BE2C (cell line): ENCODE measurements at regions not wholly inside any gene's neighbourhood (a gene's known extent, or its start where the extent isn't known, plus 50 kb on each side); places are given as distances from the start of the nearest gene placed in this dataset.

Source experiments
- DNase-seq: peaks from one replicate; pipeline ENCODE4 v3.0.0-alpha.2; 2020
- H3K27me3 ChIP-seq: fragments of 250-450 bp; sonication (Bioruptor Pico); 2 replicates; pipeline ENCODE4 v1.5.1; 2020; ENCODE audit warnings: mild to moderate bottlenecking
- H3K36me3 ChIP-seq: fragments of 250-450 bp; sonication (Bioruptor Pico); 2 replicates; pipeline ENCODE4 v1.5.1; 2020; ENCODE audit warnings: mild to moderate bottlenecking
- H3K4me1 ChIP-seq: fragments of 250-450 bp; sonication (Bioruptor Pico); 2 replicates; pipeline ENCODE4 v1.5.1; 2020
- H3K4me3 ChIP-seq: 2 replicates; pipeline ENCODE4 v1.5.1; 2011; ENCODE audit warnings: low read depth, low read length
- H3K9me3 ChIP-seq: fragments of 250-450 bp; sonication (Bioruptor Pico); 2 replicates; pipeline ENCODE4 v1.5.1; 2020
- TF ChIP-seq, protein P1 (sequence below): IDR thresholded peaks from 2 replicates; pipeline ENCODE4 v1.5.1; 2012; ENCODE audit warnings: mild to moderate bottlenecking, low read depth, low read length

DNA sequence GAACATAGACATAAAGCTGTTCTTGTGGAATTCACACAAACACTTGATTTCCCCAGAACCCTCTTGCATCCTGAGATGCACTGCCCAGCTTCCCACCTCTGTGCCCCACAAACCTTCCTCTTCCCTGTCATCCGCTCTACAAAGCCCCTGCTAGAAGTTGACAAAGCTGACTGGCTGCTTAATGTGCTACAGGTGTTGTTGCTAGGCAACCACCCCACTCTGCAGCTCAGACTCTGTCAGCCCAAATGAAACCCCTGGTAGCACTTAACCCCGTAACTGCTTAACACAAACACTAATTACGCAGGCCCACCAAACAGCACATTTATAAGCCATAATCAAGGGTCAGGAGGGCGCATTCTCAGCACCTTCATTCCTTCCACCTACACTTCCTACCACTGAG lies 172.0 kb upstream of the CADM1 start:
- H3K4me3 ChIP-seq: no peak overlapping the region
- H3K9me3 ChIP-seq: no peaks in the 10 kb centered on the region
- TF ChIP-seq, protein P1, sequence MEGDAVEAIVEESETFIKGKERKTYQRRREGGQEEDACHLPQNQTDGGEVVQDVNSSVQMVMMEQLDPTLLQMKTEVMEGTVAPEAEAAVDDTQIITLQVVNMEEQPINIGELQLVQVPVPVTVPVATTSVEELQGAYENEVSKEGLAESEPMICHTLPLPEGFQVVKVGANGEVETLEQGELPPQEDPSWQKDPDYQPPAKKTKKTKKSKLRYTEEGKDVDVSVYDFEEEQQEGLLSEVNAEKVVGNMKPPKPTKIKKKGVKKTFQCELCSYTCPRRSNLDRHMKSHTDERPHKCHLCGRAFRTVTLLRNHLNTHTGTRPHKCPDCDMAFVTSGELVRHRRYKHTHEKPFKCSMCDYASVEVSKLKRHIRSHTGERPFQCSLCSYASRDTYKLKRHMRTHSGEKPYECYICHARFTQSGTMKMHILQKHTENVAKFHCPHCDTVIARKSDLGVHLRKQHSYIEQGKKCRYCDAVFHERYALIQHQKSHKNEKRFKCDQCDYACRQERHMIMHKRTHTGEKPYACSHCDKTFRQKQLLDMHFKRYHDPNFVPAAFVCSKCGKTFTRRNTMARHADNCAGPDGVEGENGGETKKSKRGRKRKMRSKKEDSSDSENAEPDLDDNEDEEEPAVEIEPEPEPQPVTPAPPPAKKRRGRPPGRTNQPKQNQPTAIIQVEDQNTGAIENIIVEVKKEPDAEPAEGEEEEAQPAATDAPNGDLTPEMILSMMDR: no peak
- H3K4me1 ChIP-seq: peaks cover 30% of the 10 kb centered on the region
- H3K27me3 ChIP-seq: no peaks in the 10 kb centered on the region
- no peaks in the 10 kb centered on the region for H3K36me3 ChIP-seq
- no peak for DNase-seq

DNA sequence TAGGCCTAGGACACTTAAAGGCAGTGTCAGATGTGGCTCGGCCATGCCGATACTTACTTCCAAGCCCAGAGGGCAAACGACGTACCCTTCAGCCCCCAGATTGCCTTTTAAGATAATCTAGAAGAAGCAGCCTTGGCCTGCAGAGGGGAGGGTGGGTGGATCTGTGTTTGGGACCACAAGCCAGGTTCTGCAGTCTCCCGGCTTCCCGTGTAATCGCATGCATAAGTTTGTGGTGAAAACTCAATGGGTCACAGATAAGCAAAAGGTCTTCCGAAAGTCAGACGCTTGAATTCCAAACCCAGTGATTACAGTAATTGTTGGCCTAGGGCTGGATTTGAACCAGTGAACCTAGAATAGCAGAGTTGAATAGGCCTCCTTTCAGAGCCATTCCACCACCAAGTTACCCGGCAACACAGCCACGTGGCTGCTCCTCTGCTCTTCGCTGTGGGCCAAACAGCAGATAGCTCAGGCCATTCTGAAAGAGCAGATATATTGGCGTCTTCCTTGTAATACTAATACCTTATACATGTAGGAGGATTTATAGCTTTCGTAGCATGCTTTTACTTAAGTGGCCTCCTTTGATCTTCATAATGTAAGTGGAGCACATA lies 170.8 kb upstream of the CADM1 start:
- H3K27me3 ChIP-seq: no peaks in the 10 kb centered on the region
- H3K9me3 ChIP-seq: no peaks in the 10 kb centered on the region
- H3K4me3 ChIP-seq: no peak overlapping the region
- TF ChIP-seq, protein P1: no peak
- no peaks in the 10 kb centered on the region for H3K36me3 ChIP-seq
- no peak for DNase-seq
- peaks cover 38% of the 10 kb centered on the region for H3K4me1 ChIP-seq

DNA sequence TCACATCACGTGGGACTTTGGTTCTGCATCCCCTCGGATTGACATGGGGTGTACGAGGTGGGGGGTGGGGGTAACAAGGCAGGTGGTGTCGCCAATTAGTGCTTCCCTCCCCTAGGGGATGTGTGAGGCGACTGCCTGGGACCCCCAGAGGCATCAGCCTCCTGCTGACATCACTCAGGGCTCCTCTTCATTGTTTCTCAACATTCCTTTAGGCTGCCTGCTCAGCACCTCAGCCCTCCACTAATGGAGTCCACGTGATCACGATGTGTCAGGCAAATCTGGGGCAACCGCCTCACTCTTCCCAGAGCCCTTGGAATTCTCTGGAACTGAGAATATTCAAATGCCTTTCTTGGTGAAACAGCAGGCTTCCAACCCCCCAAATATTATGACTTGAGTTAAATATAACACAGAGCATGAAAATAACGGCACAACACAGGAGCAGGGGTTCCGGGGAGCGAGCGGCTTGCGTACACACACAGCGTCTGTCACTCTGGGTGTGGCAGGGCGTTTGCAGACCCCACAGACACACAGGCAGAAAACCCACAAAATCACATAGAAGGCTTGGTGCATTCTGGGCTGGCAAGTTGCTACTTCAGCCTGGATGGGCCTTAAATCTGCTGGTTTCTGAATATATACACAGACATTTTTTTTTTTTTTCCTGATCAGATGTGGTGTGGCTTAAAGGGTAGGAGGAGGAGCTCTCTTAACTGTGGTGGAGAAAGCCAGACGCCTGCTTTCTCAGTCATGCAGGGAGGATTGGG lies 170.1 kb upstream of the CADM1 start:
- peaks cover 44% of the 10 kb centered on the region for H3K4me1 ChIP-seq
- no peak overlapping the region for H3K4me3 ChIP-seq
- no peaks in the 10 kb centered on the region for H3K27me3 ChIP-seq
- no peaks in the 10 kb centered on the region for H3K9me3 ChIP-seq
- no peaks in the 10 kb centered on the region for H3K36me3 ChIP-seq
- DNase-seq: no peak
- TF ChIP-seq, protein P1: no peak

DNA sequence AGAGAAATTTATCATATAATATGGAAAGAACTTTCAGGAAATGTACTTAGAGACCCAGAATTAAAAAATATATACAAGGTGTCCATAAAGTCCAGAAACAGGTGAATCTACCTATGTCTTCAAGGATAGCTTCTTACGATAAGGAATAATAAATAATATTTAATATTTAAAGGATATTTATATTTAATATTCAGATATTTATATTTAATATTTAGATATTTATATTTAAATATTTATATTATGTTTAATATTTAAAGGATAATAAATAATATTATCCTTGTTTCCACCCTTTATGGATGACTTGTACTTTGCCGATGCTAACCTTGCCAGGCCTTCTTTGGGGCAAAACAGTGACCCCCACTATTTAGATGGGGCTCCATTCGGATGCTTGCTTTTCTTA lies 169.5 kb upstream of the CADM1 start:
- Histone ChIP-seq H3K4me3 (no peak overlapping the region), H3K9me3 (no peaks in the 10 kb centered on the region), H3K36me3 (no peaks in the 10 kb centered on the region), H3K4me1 (peaks cover 38% of the 10 kb centered on the region), H3K27me3 (no peaks in the 10 kb centered on the region)
- no peak for DNase-seq
- TF ChIP-seq, protein P1: no peak

DNA sequence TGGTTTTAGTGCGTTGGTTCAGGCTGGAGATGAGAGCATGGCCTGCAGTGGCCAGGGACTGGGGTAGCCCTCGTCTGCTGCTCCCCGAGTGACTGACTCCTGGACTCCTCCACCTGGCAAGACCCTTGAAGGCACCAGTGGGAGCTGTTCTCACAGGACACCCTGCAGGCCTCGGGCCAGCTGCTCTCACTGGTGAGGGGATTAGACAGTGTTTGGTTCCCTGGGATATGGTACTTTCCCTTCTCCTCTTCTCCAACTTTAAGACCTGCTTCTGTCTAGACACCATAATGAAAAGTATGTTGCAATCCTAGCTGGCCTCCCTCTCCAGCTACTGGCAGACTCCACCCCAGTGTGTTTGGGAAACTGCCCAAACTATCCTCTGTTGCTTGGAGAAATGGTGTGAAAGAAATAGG lies 168.8 kb upstream of the CADM1 start:
- Histone ChIP-seq H3K27me3 (no peaks in the 10 kb centered on the region), H3K4me1 (peaks cover 34% of the 10 kb centered on the region), H3K4me3 (no peak overlapping the region), H3K36me3 (no peaks in the 10 kb centered on the region), H3K9me3 (no peaks in the 10 kb centered on the region)
- TF ChIP-seq, protein P1: no peak
- no peak for DNase-seq

DNA sequence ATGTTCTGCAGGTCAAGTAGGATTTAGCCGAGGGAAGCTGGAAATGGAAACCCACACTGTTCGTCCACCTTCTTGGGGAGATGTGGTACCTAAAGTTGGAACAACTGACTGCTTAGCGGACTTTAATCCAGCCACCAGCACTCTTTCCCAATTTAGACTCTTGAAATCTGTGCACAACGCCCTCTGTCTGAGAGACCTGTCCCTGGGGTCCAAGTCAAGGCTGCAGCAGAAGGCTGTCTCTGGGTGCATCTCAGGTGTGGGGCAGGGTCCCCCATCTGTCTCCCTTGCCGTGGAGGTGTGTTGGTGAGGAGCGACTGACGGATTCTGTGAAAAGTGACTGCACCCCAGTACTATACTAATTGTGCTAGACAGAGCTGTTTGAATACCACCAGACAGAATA lies 168.2 kb upstream of the CADM1 start:
- no peak for DNase-seq
- H3K27me3 ChIP-seq: no peaks in the 10 kb centered on the region
- TF ChIP-seq, protein P1: no peak; the same call in 1 of the 2 replicates
- H3K4me3 ChIP-seq: no peak overlapping the region
- H3K4me1 ChIP-seq: peaks cover 28% of the 10 kb centered on the region
- H3K9me3 ChIP-seq: no peaks in the 10 kb centered on the region
- H3K36me3 ChIP-seq: no peaks in the 10 kb centered on the region
